ENCODE measurements at regions not wholly inside any gene's neighbourhood (a gene's known extent, or its start where the extent isn't known, plus 50 kb on each side); places are given as distances from the start of the nearest gene placed in this dataset.

- no peak overlapping the region for H3K4me3 Mint-ChIP-seq
- H3K9me3 Mint-ChIP-seq, result peaks cover 7% of the 10 kb centered on the region
- H3K4me1 Mint-ChIP-seq, result peaks cover 12% of the 10 kb centered on the region
- H3K36me3 Mint-ChIP-seq (ENCODE audit: low read depth), result no peaks in the 10 kb centered on the region
- H3K27me3 Mint-ChIP-seq (ENCODE audit: low read depth), result no peaks in the 10 kb centered on the region
- no peak for TF ChIP-seq CTCF (conservative IDR thresholded peaks at IDR 0.05)
- H3K27ac Mint-ChIP-seq (ENCODE audit: unreplicated experiment), result peak overlapping the region; percentile 57
- no peak for DNase-seq (ENCODE audit: low read depth, low spot score)
Observed at GRCh38 chrX:5397409-5397808, 831.3 kb downstream of the NLGN4X start.

- no peaks in the 10 kb centered on the region for H3K36me3 Mint-ChIP-seq (ENCODE audit: low read depth)
- H3K27ac Mint-ChIP-seq (ENCODE audit: unreplicated experiment), result no peak overlapping the region
- no peaks in the 10 kb centered on the region for H3K4me1 Mint-ChIP-seq
- TF ChIP-seq CTCF (conservative IDR thresholded peaks at IDR 0.05), result no peak
- no peak for DNase-seq (ENCODE audit: low read depth, low spot score)
- no peaks in the 10 kb centered on the region for H3K27me3 Mint-ChIP-seq (ENCODE audit: low read depth)
- H3K4me3 Mint-ChIP-seq, result no peak overlapping the region
- peaks cover 19% of the 10 kb centered on the region for H3K9me3 Mint-ChIP-seq
Observed at GRCh38 chrX:5390376-5390775, 838.3 kb downstream of the NLGN4X start.

GRCh38 chrX:5388087-5388486 lies 840.6 kb downstream of the NLGN4X start:
- DNase-seq (ENCODE audit: low read depth, low spot score), result no peak
- no peak for TF ChIP-seq CTCF (conservative IDR thresholded peaks at IDR 0.05)
- H3K9me3 Mint-ChIP-seq, result peaks cover 15% of the 10 kb centered on the region
- no peaks in the 10 kb centered on the region for H3K27me3 Mint-ChIP-seq (ENCODE audit: low read depth)
- no peaks in the 10 kb centered on the region for H3K4me1 Mint-ChIP-seq
- H3K27ac Mint-ChIP-seq (ENCODE audit: unreplicated experiment), result no peak overlapping the region
- H3K36me3 Mint-ChIP-seq (ENCODE audit: low read depth), result no peaks in the 10 kb centered on the region
- no peak overlapping the region for H3K4me3 Mint-ChIP-seq

DNA sequence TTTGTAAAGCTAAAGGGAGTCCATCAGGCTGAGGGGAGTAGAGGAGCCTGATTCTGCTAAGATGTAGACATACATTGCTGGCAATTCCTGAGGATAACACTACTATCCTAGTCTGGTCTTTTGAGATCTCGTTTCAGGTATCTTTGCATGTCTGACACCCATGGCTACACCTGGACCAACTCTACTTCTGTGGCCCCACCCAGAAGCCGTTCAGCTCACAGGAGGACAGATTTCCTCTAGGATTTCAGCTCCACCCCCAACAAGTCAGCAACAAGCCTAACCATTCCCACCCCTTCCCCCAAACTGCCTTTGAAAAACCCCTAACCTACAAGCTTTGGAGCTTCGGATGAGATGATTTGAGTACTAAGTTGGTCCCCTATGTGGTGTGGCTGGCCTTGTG lies 848.2 kb downstream of the NLGN4X start:
- DNase-seq (ENCODE audit: low read depth, low spot score), result no peak
- no peak overlapping the region for H3K4me3 Mint-ChIP-seq
- H3K27me3 Mint-ChIP-seq (ENCODE audit: low read depth), result no peaks in the 10 kb centered on the region
- no peaks in the 10 kb centered on the region for H3K4me1 Mint-ChIP-seq
- no peak overlapping the region for H3K27ac Mint-ChIP-seq (ENCODE audit: unreplicated experiment)
- no peaks in the 10 kb centered on the region for H3K36me3 Mint-ChIP-seq (ENCODE audit: low read depth)
- TF ChIP-seq CTCF (conservative IDR thresholded peaks at IDR 0.05), result no peak
- H3K9me3 Mint-ChIP-seq, result no peaks in the 10 kb centered on the region

- no peak overlapping the region for H3K27ac Mint-ChIP-seq (ENCODE audit: unreplicated experiment)
Observed at GRCh38 chrX:5341902-5342301, 886.8 kb downstream of the NLGN4X start.

More at GRCh38 chrX:5341902-5342301, 886.8 kb downstream of the NLGN4X start:
- TF ChIP-seq CTCF (conservative IDR thresholded peaks at IDR 0.05), result no peak
- Mint-ChIP-seq H3K9me3 (peaks cover 3% of the 10 kb centered on the region), H3K4me1 (no peaks in the 10 kb centered on the region), H3K36me3 (ENCODE audit: low read depth) (no peaks in the 10 kb centered on the region), H3K4me3 (no peak overlapping the region), H3K27me3 (ENCODE audit: low read depth) (no peaks in the 10 kb centered on the region)
- DNase-seq (ENCODE audit: low read depth, low spot score), result no peak

Measured in neural crest cell (in vitro differentiated cells).